Liver (tissue), 8 donors: ENCODE measurements at regions not wholly inside any gene's neighbourhood (a gene's known extent, or its start where the extent isn't known, plus 50 kb on each side); places are given as distances from the start of the nearest gene placed in this dataset.

Experiments
- DNase-seq: peaks from one replicate; pipeline ENCODE4 v3.0.0-alpha.2; 2017; ENCODE audit warnings: low spot score
- H3K27ac ChIP-seq, 2 donors: one replicate each; pipeline ENCODE4 v1.7.0; 2013; ENCODE audit warnings: inconsistent platforms in 2 of 2, low read length in 2 of 2, control low read depth in 1 of 2, low read depth in 1 of 2, mild to moderate bottlenecking in 1 of 2
- H3K27me3 ChIP-seq, 4 donors: one replicate each; pipeline versions ENCODE4 v1.6.1 to v1.7.0; 2013; ENCODE audit warnings: low read length in 3 of 4, inconsistent platforms in 1 of 4, mild to moderate bottlenecking in 1 of 4, moderate library complexity in 1 of 4; ENCODE audit not compliant: control insufficient read depth in 4 of 4, insufficient read depth in 4 of 4
- H3K36me3 ChIP-seq, 4 donors: one replicate each; pipeline versions ENCODE4 v1.6.1 to v1.7.0; 2013; ENCODE audit warnings: low read length in 3 of 4, mild to moderate bottlenecking in 3 of 4, low read depth in 1 of 4, moderate library complexity in 1 of 4; ENCODE audit not compliant: control insufficient read depth in 4 of 4, insufficient read depth in 3 of 4
- H3K4me1 ChIP-seq, 4 donors: one replicate each; pipeline versions ENCODE4 v1.6.1 to v1.7.0; 2013; ENCODE audit warnings: low read length in 3 of 4, mild to moderate bottlenecking in 3 of 4, moderate library complexity in 1 of 4; ENCODE audit not compliant: control insufficient read depth in 4 of 4, insufficient read depth in 4 of 4
- H3K4me3 ChIP-seq, 3 donors: one replicate each; pipeline versions ENCODE4 v1.6.1 to v1.7.0; 2013; ENCODE audit warnings: low read length in 3 of 3, control low read depth in 1 of 3, low read depth in 1 of 3, mild to moderate bottlenecking in 1 of 3
- H3K9ac ChIP-seq, 2 donors: one replicate each; pipeline ENCODE4 v1.7.0; 2013; ENCODE audit warnings: low read length in 2 of 2, mild to moderate bottlenecking in 2 of 2, moderate library complexity in 2 of 2, control low read depth in 1 of 2, low read depth in 1 of 2
- H3K9me3 ChIP-seq, 4 donors: one replicate each; pipeline versions ENCODE4 v1.6.1 to v1.7.0; 2013; ENCODE audit warnings: low read length in 3 of 4; ENCODE audit not compliant: control insufficient read depth in 4 of 4
- EGR1 ChIP-seq, 2 donors: IDR thresholded peaks; 2 replicates each; pipeline ENCODE4 v1.6.1; 2016 to 2018; ENCODE audit warnings: antibody characterized with exemption in 2 of 2, low read depth in 2 of 2
- FOXA1 ChIP-seq: IDR thresholded peaks from 2 replicates; pipeline ENCODE4 v1.6.1; 2016; ENCODE audit warnings: antibody characterized with exemption
- FOXA2 ChIP-seq: IDR thresholded peaks from 2 replicates; pipeline ENCODE4 v1.6.1; 2016; ENCODE audit warnings: antibody characterized with exemption
- GABPA ChIP-seq, 2 donors: IDR thresholded peaks in 1 of 2; conservative IDR thresholded peaks in 1 of 2; 2 replicates each; pipeline ENCODE4 v1.6.1; 2016; ENCODE audit warnings: antibody characterized with exemption in 2 of 2, mild to moderate bottlenecking in 1 of 2, moderate library complexity in 1 of 2
- HNF4A ChIP-seq, 2 donors: conservative IDR thresholded peaks; 2 replicates each; pipeline ENCODE4 v1.6.1; 2016; ENCODE audit warnings: antibody characterized with exemption in 2 of 2, mild to moderate bottlenecking in 2 of 2
- HNF4G ChIP-seq: IDR thresholded peaks from 2 replicates; pipeline ENCODE4 v1.6.1; 2016; ENCODE audit warnings: antibody characterized with exemption
- JUND ChIP-seq, 2 donors: IDR thresholded peaks; 2 replicates each; pipeline ENCODE4 v1.6.1; 2016; ENCODE audit warnings: antibody characterized with exemption in 2 of 2
- NR2F2 ChIP-seq: IDR thresholded peaks from 2 replicates; pipeline ENCODE4 v1.6.1; 2016; ENCODE audit warnings: antibody characterized with exemption
- RAD21 ChIP-seq, 2 donors: IDR thresholded peaks; 2 replicates each; pipeline ENCODE4 v1.6.1; 2016; ENCODE audit warnings: antibody characterized with exemption in 2 of 2, mild to moderate bottlenecking in 2 of 2
- RXRA ChIP-seq, 2 donors: IDR thresholded peaks; 2 replicates each; pipeline ENCODE4 v1.6.1; 2017 to 2018; ENCODE audit warnings: antibody characterized with exemption in 2 of 2, mild to moderate bottlenecking in 1 of 2
- SP1 ChIP-seq: IDR thresholded peaks from 2 replicates; pipeline ENCODE4 v1.6.1; 2018; ENCODE audit warnings: antibody characterized with exemption, mild to moderate bottlenecking
- TAF1 ChIP-seq: conservative IDR thresholded peaks from 2 replicates; pipeline ENCODE4 v1.6.1; 2016; ENCODE audit warnings: antibody characterized with exemption, mild to moderate bottlenecking
- YY1 ChIP-seq: IDR thresholded peaks from 2 replicates; pipeline ENCODE4 v1.6.1; 2016; ENCODE audit warnings: antibody characterized with exemption, mild to moderate bottlenecking
- WGBS: extraction: QIAGEN DNeasy Blood & Tissue Kit; methylation state at CpG from one replicate; pipeline ENCODE4 v1.1.7; 2013; 5-methylcytosine and 5-hydroxymethylcytosine counted together
- TF ChIP-seq, protein P1 (sequence below): IDR thresholded peaks from 2 replicates; pipeline ENCODE4 v1.6.1; 2016; ENCODE audit warnings: antibody characterized with exemption, mild to moderate bottlenecking
- TF ChIP-seq, protein P2 (sequence below): IDR thresholded peaks from 2 replicates; pipeline ENCODE4 v1.6.1; 2016; ENCODE audit warnings: antibody characterized with exemption
- TF ChIP-seq, protein P3 (sequence below): IDR thresholded peaks from 2 replicates; pipeline ENCODE4 v1.6.1; 2016; ENCODE audit warnings: antibody characterized with exemption
- TF ChIP-seq, protein P4 (sequence below): fragments of 150-350 bp; IDR thresholded peaks from 2 replicates; pipeline ENCODE4 v1.5.1; 2017; ENCODE audit warnings: improper control_type of control experiment, low read depth, low read length; ENCODE audit not compliant: missing input control
- TF ChIP-seq, protein P5 (sequence below): IDR thresholded peaks from 2 replicates; pipeline ENCODE4 v1.6.1; 2016; ENCODE audit warnings: antibody characterized with exemption
- donor health status: healthy.
- donor health status: healthy.
- donor health status: healthy.
- donor health status: healthy.
- donor health status: healthy.

DNA sequence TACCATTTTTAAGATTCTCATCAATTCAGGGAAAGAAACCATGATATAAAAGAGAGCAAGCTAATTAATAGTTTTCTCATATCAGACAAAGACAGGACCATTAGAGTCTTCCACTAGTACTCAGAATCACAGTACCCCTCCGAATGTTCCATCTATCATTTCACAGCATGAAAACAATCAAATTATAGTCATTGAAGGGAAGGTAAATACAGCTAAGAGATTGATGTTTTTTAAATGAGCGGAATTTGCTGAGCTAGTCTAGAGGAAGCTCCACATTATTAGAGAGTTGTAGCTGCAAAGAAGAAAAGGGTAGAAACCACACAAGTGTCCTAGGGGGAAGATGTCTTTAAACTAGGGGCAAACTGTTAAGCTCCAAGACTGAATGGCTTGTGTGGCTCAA is 808.9 kb downstream of the CDH11 start:
- DNase-seq, result no peak
- no peaks in the 10 kb centered on the region for H3K36me3 ChIP-seq

DNA sequence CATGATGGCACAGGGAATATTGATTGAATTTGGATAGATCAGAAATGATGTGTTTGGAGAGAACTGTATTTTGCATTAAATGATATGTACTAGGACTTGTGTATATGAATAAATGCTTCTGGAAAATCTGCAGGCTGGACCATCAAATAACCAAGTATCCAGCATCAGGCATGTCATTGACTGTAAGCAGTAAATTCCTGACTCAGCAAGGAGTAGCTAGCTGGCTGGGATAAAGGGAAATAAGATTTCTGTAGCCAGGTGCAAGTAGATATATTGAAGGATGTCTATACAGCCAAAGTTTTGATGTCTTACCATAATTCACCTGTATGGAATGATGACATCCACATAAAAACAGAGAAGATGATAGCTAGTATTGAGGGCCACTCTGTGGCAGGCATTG is 809.6 kb downstream of the CDH11 start:
- no peak overlapping the region for H3K4me3 ChIP-seq
- no peaks in the 10 kb centered on the region for H3K4me1 ChIP-seq
- no peak overlapping the region for H3K27ac ChIP-seq
- H3K9ac ChIP-seq, result no peak overlapping the region
- DNase-seq, result no peak
- no peaks in the 10 kb centered on the region for H3K36me3 ChIP-seq
- H3K9me3 ChIP-seq, result peaks cover 0 to 4% (median 1%) of the 10 kb centered on the region in 4 donors
- no peaks in the 10 kb centered on the region for H3K27me3 ChIP-seq
- no peak for TF ChIP-seq SP1
- TF ChIP-seq, protein P1, sequence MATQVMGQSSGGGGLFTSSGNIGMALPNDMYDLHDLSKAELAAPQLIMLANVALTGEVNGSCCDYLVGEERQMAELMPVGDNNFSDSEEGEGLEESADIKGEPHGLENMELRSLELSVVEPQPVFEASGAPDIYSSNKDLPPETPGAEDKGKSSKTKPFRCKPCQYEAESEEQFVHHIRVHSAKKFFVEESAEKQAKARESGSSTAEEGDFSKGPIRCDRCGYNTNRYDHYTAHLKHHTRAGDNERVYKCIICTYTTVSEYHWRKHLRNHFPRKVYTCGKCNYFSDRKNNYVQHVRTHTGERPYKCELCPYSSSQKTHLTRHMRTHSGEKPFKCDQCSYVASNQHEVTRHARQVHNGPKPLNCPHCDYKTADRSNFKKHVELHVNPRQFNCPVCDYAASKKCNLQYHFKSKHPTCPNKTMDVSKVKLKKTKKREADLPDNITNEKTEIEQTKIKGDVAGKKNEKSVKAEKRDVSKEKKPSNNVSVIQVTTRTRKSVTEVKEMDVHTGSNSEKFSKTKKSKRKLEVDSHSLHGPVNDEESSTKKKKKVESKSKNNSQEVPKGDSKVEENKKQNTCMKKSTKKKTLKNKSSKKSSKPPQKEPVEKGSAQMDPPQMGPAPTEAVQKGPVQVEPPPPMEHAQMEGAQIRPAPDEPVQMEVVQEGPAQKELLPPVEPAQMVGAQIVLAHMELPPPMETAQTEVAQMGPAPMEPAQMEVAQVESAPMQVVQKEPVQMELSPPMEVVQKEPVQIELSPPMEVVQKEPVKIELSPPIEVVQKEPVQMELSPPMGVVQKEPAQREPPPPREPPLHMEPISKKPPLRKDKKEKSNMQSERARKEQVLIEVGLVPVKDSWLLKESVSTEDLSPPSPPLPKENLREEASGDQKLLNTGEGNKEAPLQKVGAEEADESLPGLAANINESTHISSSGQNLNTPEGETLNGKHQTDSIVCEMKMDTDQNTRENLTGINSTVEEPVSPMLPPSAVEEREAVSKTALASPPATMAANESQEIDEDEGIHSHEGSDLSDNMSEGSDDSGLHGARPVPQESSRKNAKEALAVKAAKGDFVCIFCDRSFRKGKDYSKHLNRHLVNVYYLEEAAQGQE, result no peak
- TF ChIP-seq JUND (IDR thresholded peaks at IDR 0.05), result no peak
- TF ChIP-seq, protein P2, sequence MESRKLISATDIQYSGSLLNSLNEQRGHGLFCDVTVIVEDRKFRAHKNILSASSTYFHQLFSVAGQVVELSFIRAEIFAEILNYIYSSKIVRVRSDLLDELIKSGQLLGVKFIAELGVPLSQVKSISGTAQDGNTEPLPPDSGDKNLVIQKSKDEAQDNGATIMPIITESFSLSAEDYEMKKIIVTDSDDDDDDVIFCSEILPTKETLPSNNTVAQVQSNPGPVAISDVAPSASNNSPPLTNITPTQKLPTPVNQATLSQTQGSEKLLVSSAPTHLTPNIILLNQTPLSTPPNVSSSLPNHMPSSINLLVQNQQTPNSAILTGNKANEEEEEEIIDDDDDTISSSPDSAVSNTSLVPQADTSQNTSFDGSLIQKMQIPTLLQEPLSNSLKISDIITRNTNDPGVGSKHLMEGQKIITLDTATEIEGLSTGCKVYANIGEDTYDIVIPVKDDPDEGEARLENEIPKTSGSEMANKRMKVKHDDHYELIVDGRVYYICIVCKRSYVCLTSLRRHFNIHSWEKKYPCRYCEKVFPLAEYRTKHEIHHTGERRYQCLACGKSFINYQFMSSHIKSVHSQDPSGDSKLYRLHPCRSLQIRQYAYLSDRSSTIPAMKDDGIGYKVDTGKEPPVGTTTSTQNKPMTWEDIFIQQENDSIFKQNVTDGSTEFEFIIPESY, result no peak
- TF ChIP-seq NR2F2, result no peak
- no peak for TF ChIP-seq YY1
- no peak for TF ChIP-seq HNF4A (conservative IDR thresholded peaks at IDR 0.05)

More for the DNA sequence above, 808.9 kb downstream of the CDH11 start:
- Histone ChIP-seq H3K27ac (no peak overlapping the region), H3K9ac (no peak overlapping the region), H3K4me3 (no peak overlapping the region), H3K4me1 (no peaks in the 10 kb centered on the region), H3K27me3 (no peaks in the 10 kb centered on the region), H3K9me3 (peaks cover 0 to 4% (median 1%) of the 10 kb centered on the region in 4 donors)
- TF ChIP-seq, protein P1, result no peak
- TF ChIP-seq HNF4G (no peak), YY1 (no peak), JUND (IDR thresholded peaks at IDR 0.05) (no peak), RXRA (IDR thresholded peaks at IDR 0.05) (no peak), FOXA2 (no peak), RAD21 (IDR thresholded peaks at IDR 0.05) (no peak), EGR1 (IDR thresholded peaks at IDR 0.05; ENCODE audit: low read depth in 2 of 2) (no peak), NR2F2 (no peak), TAF1 (no peak), SP1 (no peak), FOXA1 (no peak), GABPA (IDR thresholded peaks at IDR 0.05 in 1 of 2, conservative IDR thresholded peaks at IDR 0.05 in 1 of 2) (no peak)
- TF ChIP-seq, protein P2, result no peak
- TF ChIP-seq, protein P3, sequence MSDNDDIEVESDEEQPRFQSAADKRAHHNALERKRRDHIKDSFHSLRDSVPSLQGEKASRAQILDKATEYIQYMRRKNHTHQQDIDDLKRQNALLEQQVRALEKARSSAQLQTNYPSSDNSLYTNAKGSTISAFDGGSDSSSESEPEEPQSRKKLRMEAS, result no peak
- TF ChIP-seq, protein P4, sequence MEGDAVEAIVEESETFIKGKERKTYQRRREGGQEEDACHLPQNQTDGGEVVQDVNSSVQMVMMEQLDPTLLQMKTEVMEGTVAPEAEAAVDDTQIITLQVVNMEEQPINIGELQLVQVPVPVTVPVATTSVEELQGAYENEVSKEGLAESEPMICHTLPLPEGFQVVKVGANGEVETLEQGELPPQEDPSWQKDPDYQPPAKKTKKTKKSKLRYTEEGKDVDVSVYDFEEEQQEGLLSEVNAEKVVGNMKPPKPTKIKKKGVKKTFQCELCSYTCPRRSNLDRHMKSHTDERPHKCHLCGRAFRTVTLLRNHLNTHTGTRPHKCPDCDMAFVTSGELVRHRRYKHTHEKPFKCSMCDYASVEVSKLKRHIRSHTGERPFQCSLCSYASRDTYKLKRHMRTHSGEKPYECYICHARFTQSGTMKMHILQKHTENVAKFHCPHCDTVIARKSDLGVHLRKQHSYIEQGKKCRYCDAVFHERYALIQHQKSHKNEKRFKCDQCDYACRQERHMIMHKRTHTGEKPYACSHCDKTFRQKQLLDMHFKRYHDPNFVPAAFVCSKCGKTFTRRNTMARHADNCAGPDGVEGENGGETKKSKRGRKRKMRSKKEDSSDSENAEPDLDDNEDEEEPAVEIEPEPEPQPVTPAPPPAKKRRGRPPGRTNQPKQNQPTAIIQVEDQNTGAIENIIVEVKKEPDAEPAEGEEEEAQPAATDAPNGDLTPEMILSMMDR, result no peak
- TF ChIP-seq, protein P5, sequence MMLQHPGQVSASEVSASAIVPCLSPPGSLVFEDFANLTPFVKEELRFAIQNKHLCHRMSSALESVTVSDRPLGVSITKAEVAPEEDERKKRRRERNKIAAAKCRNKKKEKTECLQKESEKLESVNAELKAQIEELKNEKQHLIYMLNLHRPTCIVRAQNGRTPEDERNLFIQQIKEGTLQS, result no peak
- 76% methylated on average over 2 of the region's 2 CpGs for WGBS
